ENCODE measurements at regions not wholly inside any gene's neighbourhood (a gene's known extent, or its start where the extent isn't known, plus 50 kb on each side); places are given as distances from the start of the nearest gene placed in this dataset.

- Histone ChIP-seq H3K9me3 (replicated peaks in 1 of 2; ENCODE audit: control insufficient read depth in 1 of 2, insufficient read depth in 1 of 2, low read length in 2 of 2) (no peaks in the 10 kb centered on the region), H4K20me1 (ENCODE audit: insufficient read depth, low read length) (no peaks in the 10 kb centered on the region), H3K4me2 (replicated peaks; ENCODE audit: extremely low read depth, low read length, poor library complexity, severe bottlenecking) (no peak overlapping the region), H3K4me3 (replicated peaks in 1 of 3; ENCODE audit: low read depth in 2 of 3, low read length in 3 of 3) (no peak overlapping the region), H3K27ac (ENCODE audit: low read depth in 1 of 2, low read length in 2 of 2) (no peak overlapping the region), H3K4me1 (ENCODE audit: control insufficient read depth in 1 of 2, insufficient read depth in 2 of 2, low read length in 2 of 2) (peaks cover 15 to 17% of the 10 kb centered on the region in 2 donors), H2AFZ (ENCODE audit: insufficient read depth, low read depth, low read length, poor library complexity, severe bottlenecking) (no peak overlapping the region), H3K36me3 (replicated peaks in 1 of 2; ENCODE audit: control insufficient read depth in 1 of 2, insufficient read depth in 2 of 2, low read length in 2 of 2) (no peaks in the 10 kb centered on the region), H3K9ac (ENCODE audit: insufficient read depth, low read length, poor library complexity, severe bottlenecking) (no peak overlapping the region), H3K79me2 (ENCODE audit: insufficient read depth, low read length) (no peaks in the 10 kb centered on the region), H3K27me3 (ENCODE audit: control insufficient read depth in 2 of 2, insufficient read depth in 2 of 2, low read length in 2 of 2) (no peaks in the 10 kb centered on the region)
- no peak overlapping the region for H3K27ac Mint-ChIP-seq
- no peak overlapping the region for H3K4me3 Mint-ChIP-seq
- H3K9me3 Mint-ChIP-seq = no peaks in the 10 kb centered on the region
- H3K36me3 Mint-ChIP-seq = no peaks in the 10 kb centered on the region
- H3K4me1 Mint-ChIP-seq = peaks cover 23% of the 10 kb centered on the region
- H3K27me3 Mint-ChIP-seq (ENCODE audit: low read depth in 3 of 3) = peaks cover 0 to 2% (median 0%) of the 10 kb centered on the region in 3 donors
- intact Hi-C loops (cut with micrococcal nuclease) = no loop called here
- no peak for DNase-seq
- no peak for TF ChIP-seq CTCF (IDR thresholded peaks at IDR 0.05)
- WGBS (ENCODE audit: insufficient coverage) = 100% methylated on average over 4 of the region's 5 CpGs
Observed at GRCh38 chr2:207333599-207334300, 168.0 kb upstream of the KLF7 start.

- Mint-ChIP-seq H3K27me3 (ENCODE audit: low read depth in 3 of 3) (peaks cover 0 to under 1% (median 0%) of the 10 kb centered on the region in 3 donors), H3K36me3 (no peaks in the 10 kb centered on the region), H3K9me3 (no peaks in the 10 kb centered on the region), H3K27ac (no peak overlapping the region), H3K4me1 (peaks cover 17% of the 10 kb centered on the region), H3K4me3 (no peak overlapping the region)
- Histone ChIP-seq H3K4me1 (ENCODE audit: control insufficient read depth in 1 of 2, insufficient read depth in 2 of 2, low read length in 2 of 2) (peaks cover 10 to 12% of the 10 kb centered on the region in 2 donors), H3K9me3 (replicated peaks in 1 of 2; ENCODE audit: control insufficient read depth in 1 of 2, insufficient read depth in 1 of 2, low read length in 2 of 2) (no peaks in the 10 kb centered on the region), H3K9ac (ENCODE audit: insufficient read depth, low read length, poor library complexity, severe bottlenecking) (no peak overlapping the region), H3K27me3 (ENCODE audit: control insufficient read depth in 2 of 2, insufficient read depth in 2 of 2, low read length in 2 of 2) (no peaks in the 10 kb centered on the region), H3K36me3 (replicated peaks in 1 of 2; ENCODE audit: control insufficient read depth in 1 of 2, insufficient read depth in 2 of 2, low read length in 2 of 2) (no peaks in the 10 kb centered on the region), H3K27ac (ENCODE audit: low read depth in 1 of 2, low read length in 2 of 2) (no peak overlapping the region), H3K79me2 (ENCODE audit: insufficient read depth, low read length) (no peaks in the 10 kb centered on the region), H3K4me3 (replicated peaks in 1 of 3; ENCODE audit: low read depth in 2 of 3, low read length in 3 of 3) (no peak overlapping the region), H4K20me1 (ENCODE audit: insufficient read depth, low read length) (no peaks in the 10 kb centered on the region), H2AFZ (ENCODE audit: insufficient read depth, low read depth, low read length, poor library complexity, severe bottlenecking) (no peak overlapping the region), H3K4me2 (replicated peaks; ENCODE audit: extremely low read depth, low read length, poor library complexity, severe bottlenecking) (no peak overlapping the region)
- intact Hi-C loops (cut with micrococcal nuclease) = no loop called here
- WGBS (ENCODE audit: insufficient coverage) = 100% methylated on average over 5 of the region's 8 CpGs
- no peak for DNase-seq
- TF ChIP-seq CTCF (IDR thresholded peaks at IDR 0.05) = no peak
Observed at GRCh38 chr2:207334301-207334623, 168.5 kb upstream of the KLF7 start.
